Ascending aorta (tissue), 2 donors: ENCODE measurements at regions not wholly inside any gene's neighbourhood (a gene's known extent, or its start where the extent isn't known, plus 50 kb on each side); places are given as distances from the start of the nearest gene placed in this dataset.

ENCODE experiments used
- DNase-seq, 2 donors: peaks; one replicate each; pipeline ENCODE4 v3.0.0-alpha.2; 2019; ENCODE audit warnings: low spot score in 2 of 2
- H3K27ac ChIP-seq, 2 donors: fragments of 200-600 bp; sonication (generic); one replicate each; pipeline ENCODE4 v1.5.1; 2016 to 2017; ENCODE audit warnings: mild to moderate bottlenecking in 1 of 2
- H3K27me3 ChIP-seq: fragments of 200-600 bp; sonication (generic); one replicate; pipeline ENCODE4 v1.5.1; 2017
- H3K36me3 ChIP-seq, 2 donors: fragments of 200-600 bp; sonication (generic); one replicate each; pipeline ENCODE4 v1.5.1; 2016
- H3K4me1 ChIP-seq, 2 donors: fragments of 200-600 bp; sonication (generic); one replicate each; pipeline ENCODE4 v1.5.1; 2016 to 2017; ENCODE audit warnings: mild to moderate bottlenecking in 1 of 2
- H3K4me3 ChIP-seq, 2 donors: fragments of 200-600 bp; sonication (generic); one replicate each; pipeline ENCODE4 v1.5.1; 2016 to 2017; ENCODE audit warnings: mild to moderate bottlenecking in 1 of 2
- H3K9me3 ChIP-seq, 2 donors: fragments of 200-600 bp; sonication (generic); one replicate each; pipeline ENCODE4 v1.5.1; 2016
- CTCF ChIP-seq, 3 experiments: fragments of 200-600 bp in 2 of 3; fragments of 450-650 bp in 1 of 3; sonication (generic) in 2 of 3; IDR thresholded peaks; one replicate each; pipeline ENCODE4 v1.5.1; 2016 to 2019; ENCODE audit warnings: antibody characterized with exemption in 3 of 3, mild to moderate bottlenecking in 1 of 3, moderate library complexity in 1 of 3
- intact Hi-C: fragments of 100-400 bp; cut with DNase I; formaldehyde crosslinking; loops from one replicate; pipeline ENCODE4 v1.15.1; 2023

DNA sequence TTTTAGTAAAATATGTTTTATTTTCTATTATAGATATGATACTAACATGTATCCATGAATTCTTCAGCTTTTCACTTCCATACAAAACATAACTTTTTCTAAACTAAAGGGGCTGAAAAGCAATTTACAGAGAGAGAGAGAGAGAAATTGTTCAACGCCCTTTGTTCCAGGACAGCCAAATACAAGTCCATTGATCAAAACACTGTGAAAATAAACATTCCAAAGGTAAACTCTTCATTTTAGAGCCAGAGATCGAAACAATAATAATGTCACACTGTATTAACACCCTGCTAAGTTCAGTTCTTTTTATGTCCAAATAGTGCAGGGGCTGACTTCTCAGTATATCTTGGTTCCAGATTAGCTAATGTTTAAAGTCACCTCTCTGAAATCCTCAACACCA is 516.2 kb upstream of the ATXN8OS start:
- Histone ChIP-seq H3K36me3 (no peaks in the 10 kb centered on the region), H3K27me3 (no peaks in the 10 kb centered on the region), H3K27ac (no peak overlapping the region), H3K4me1 (no peaks in the 10 kb centered on the region), H3K9me3 (no peaks in the 10 kb centered on the region), H3K4me3 (no peak overlapping the region)
- TF ChIP-seq CTCF (IDR thresholded peaks at IDR 0.05): no peak
- intact Hi-C loops: no loop called here
- DNase-seq: no peak

DNA sequence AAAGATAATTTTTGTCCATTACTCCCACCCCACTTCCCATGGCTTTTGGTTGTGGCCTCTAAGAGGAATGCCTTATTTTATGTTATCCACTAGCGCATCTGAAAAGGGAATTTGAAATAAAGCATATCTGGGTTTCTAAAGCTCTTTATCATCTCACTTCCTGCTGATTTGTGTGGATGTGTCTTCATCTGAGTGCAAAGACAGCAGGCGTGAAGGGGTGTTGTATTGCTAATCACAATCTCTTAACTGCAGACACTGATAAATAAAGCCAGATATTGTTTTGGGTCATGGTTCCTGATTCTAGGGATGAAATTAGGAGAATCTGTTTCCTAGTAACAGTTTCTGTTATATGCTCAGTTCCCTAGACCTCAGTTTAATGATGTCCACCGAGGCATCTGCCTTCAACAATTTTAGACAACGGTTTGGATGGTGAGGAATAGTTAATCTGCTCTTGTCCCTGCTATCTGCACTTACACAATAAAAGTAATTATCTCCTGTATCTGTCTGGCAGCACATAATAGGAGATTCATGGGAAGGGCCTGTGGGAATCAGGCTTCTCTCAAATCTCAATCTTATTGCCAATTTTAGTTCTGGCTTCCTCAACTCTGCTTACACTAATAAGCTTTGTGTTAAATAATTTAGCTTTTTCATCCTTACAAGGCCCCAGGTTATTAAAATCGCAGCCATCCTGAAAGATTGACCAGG is 517.9 kb upstream of the ATXN8OS start:
- Histone ChIP-seq H3K36me3 (no peaks in the 10 kb centered on the region), H3K27me3 (no peaks in the 10 kb centered on the region), H3K9me3 (no peaks in the 10 kb centered on the region), H3K4me1 (no peaks in the 10 kb centered on the region), H3K27ac (no peak overlapping the region), H3K4me3 (no peak overlapping the region)
- no peak for TF ChIP-seq CTCF (IDR thresholded peaks at IDR 0.05)
- no peak for DNase-seq
- intact Hi-C loops: no loop called here

DNA sequence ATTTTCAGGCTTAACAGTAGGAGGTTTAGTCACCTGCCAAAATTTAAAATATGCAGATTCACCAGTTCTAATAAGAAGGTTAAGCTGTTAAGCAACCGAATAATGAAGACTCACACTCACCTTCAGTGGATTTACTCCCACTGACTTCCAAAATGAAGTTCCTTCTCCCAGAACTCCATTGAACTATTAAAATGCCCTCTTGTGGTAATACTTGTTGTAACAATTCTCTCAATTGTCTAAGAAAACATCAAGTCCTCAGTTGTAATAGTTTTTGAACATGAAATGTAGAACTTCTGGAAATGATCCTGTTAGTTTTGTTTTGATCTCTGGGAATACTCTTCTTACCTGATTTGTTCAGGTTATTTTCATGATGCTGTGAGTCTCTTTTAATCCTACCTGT is 522.0 kb upstream of the ATXN8OS start:
- no peaks in the 10 kb centered on the region for H3K4me1 ChIP-seq
- intact Hi-C loops: no loop called here

GRCh38 chr13:69580255-69580654 is 527.4 kb upstream of the ATXN8OS start:
- no peak for DNase-seq
- H3K36me3 ChIP-seq: no peaks in the 10 kb centered on the region
- intact Hi-C loops: no loop called here
- H3K27ac ChIP-seq: no peak overlapping the region
- no peaks in the 10 kb centered on the region for H3K27me3 ChIP-seq
- H3K4me3 ChIP-seq: no peak overlapping the region
- H3K4me1 ChIP-seq: no peaks in the 10 kb centered on the region
- H3K9me3 ChIP-seq: no peaks in the 10 kb centered on the region
- no peak for TF ChIP-seq CTCF (IDR thresholded peaks at IDR 0.05)

More for the DNA sequence above, 522.0 kb upstream of the ATXN8OS start:
- Histone ChIP-seq H3K9me3 (no peaks in the 10 kb centered on the region), H3K4me3 (no peak overlapping the region), H3K27ac (no peak overlapping the region), H3K36me3 (no peaks in the 10 kb centered on the region), H3K27me3 (no peaks in the 10 kb centered on the region)
- no peak for DNase-seq
- TF ChIP-seq CTCF (IDR thresholded peaks at IDR 0.05): no peak

DNA sequence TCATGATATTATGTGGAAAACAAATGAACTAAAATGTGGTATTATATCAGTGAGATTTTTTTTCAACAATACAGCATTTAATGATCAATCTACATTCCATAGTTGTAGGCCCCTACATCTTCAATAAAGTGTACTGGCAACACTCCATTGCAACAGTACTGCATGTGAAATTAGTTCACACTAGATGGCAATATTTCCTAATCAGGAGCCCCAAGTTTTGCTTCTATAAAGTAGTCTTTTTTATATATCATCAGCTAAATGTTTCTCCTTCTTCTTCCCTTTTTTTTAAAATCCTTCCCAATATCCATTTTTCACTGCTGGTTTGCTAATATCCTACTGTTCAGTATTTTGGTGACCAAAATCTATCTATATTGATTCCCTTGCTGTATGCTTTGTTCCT is 528.3 kb upstream of the ATXN8OS start:
- Histone ChIP-seq H3K27me3 (no peaks in the 10 kb centered on the region), H3K4me1 (no peaks in the 10 kb centered on the region), H3K27ac (no peak overlapping the region), H3K4me3 (no peak overlapping the region), H3K36me3 (no peaks in the 10 kb centered on the region), H3K9me3 (no peaks in the 10 kb centered on the region)
- intact Hi-C loops: no loop called here
- TF ChIP-seq CTCF (IDR thresholded peaks at IDR 0.05): no peak
- no peak for DNase-seq
